ENCODE measurements at regions not wholly inside any gene's neighbourhood (a gene's known extent, or its start where the extent isn't known, plus 50 kb on each side); places are given as distances from the start of the nearest gene placed in this dataset.
"Not testable (repeated sequence)": the region's sequence is repeated elsewhere in the genome, so short reads cannot be mapped to it uniquely, and the experiment has no call there.

GRCh38 chr4:118474001-118474626 lies 121.3 kb upstream of the PRSS12 start:
- TF ChIP-seq SUZ12 (IDR thresholded peaks at IDR 0.05; ENCODE audit: extremely low read depth, insufficient read depth, insufficient read length); YY1 (IDR thresholded peaks at IDR 0.05; ENCODE audit: insufficient read depth, insufficient read length); ZNF274 (IDR thresholded peaks at IDR 0.05; ENCODE audit: low read depth, low read length): not testable (repeated sequence)
